Ishikawa (cell line): ENCODE measurements at regions not wholly inside any gene's neighbourhood (a gene's known extent, or its start where the extent isn't known, plus 50 kb on each side); places are given as distances from the start of the nearest gene placed in this dataset.

Experiments used
- CEBPB ChIP-seq: IDR thresholded peaks from 2 replicates; pipeline ENCODE4 v1.6.1; 2012
- CREB1 ChIP-seq: IDR thresholded peaks from 2 replicates; pipeline ENCODE4 v1.6.1; 2012; ENCODE audit warnings: low read depth
- EGR1 ChIP-seq: IDR thresholded peaks from 2 replicates; pipeline ENCODE4 v1.6.1; 2012
- EP300 ChIP-seq: IDR thresholded peaks from 2 replicates; pipeline ENCODE4 v1.6.1; 2012; ENCODE audit warnings: borderline replicate concordance
- MAX ChIP-seq: IDR thresholded peaks from 2 replicates; pipeline ENCODE4 v1.6.1; 2012
- TAF1 ChIP-seq: IDR thresholded peaks from 2 replicates; pipeline ENCODE4 v1.6.1; 2012; ENCODE audit warnings: low read depth, mild to moderate bottlenecking
- YY1 ChIP-seq: IDR thresholded peaks from 2 replicates; pipeline ENCODE4 v1.6.1; 2012; ENCODE audit warnings: low read depth
- TF ChIP-seq, protein P1 (sequence below): IDR thresholded peaks from 2 replicates; pipeline ENCODE4 v1.6.1; 2012; ENCODE audit warnings: low read depth, mild to moderate bottlenecking

GRCh38 chr3:193943851-193944517 lies 192.0 kb upstream of the HES1 start:
- no peak for TF ChIP-seq YY1
- no peak for TF ChIP-seq EP300
- TF ChIP-seq, protein P1, sequence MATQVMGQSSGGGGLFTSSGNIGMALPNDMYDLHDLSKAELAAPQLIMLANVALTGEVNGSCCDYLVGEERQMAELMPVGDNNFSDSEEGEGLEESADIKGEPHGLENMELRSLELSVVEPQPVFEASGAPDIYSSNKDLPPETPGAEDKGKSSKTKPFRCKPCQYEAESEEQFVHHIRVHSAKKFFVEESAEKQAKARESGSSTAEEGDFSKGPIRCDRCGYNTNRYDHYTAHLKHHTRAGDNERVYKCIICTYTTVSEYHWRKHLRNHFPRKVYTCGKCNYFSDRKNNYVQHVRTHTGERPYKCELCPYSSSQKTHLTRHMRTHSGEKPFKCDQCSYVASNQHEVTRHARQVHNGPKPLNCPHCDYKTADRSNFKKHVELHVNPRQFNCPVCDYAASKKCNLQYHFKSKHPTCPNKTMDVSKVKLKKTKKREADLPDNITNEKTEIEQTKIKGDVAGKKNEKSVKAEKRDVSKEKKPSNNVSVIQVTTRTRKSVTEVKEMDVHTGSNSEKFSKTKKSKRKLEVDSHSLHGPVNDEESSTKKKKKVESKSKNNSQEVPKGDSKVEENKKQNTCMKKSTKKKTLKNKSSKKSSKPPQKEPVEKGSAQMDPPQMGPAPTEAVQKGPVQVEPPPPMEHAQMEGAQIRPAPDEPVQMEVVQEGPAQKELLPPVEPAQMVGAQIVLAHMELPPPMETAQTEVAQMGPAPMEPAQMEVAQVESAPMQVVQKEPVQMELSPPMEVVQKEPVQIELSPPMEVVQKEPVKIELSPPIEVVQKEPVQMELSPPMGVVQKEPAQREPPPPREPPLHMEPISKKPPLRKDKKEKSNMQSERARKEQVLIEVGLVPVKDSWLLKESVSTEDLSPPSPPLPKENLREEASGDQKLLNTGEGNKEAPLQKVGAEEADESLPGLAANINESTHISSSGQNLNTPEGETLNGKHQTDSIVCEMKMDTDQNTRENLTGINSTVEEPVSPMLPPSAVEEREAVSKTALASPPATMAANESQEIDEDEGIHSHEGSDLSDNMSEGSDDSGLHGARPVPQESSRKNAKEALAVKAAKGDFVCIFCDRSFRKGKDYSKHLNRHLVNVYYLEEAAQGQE, result no peak
- no peak for TF ChIP-seq TAF1
- no peak for TF ChIP-seq CEBPB
- no peak for TF ChIP-seq EGR1
- TF ChIP-seq MAX, result no peak
- no peak for TF ChIP-seq CREB1
